ENCODE measurements at regions not wholly inside any gene's neighbourhood (a gene's known extent, or its start where the extent isn't known, plus 50 kb on each side); places are given as distances from the start of the nearest gene placed in this dataset.

DNA sequence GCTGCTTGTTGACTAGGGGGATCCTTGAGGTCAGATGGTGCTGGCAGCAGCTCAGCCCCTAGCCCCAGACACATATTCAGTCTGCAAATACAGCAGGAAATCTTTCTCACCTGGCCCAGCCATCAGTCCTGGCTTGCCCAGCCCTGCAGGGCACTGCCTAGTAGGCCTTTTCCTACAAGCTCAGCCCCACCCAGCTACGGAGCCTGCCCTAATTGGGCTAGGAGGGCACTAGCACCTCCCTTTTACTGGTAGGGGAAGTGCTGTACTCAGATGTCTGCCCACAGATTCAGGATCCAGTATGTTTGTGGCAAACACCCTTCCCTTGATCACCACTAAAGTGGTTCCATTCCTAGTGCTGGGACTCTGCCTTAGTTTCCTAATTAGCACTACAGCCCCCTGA is 257.1 kb upstream of the CADM1 start:
- Histone ChIP-seq H2BK15ac (ENCODE audit: low read length) (no peak overlapping the region), H3K4me3 (ENCODE audit: low read length in 2 of 2) (no peak overlapping the region), H2BK5ac (ENCODE audit: low read length) (peak overlapping the region; percentile 46), H3K9ac (ENCODE audit: low read depth, low read length, poor library complexity) (peak overlapping the region; percentile 18), H2AK5ac (ENCODE audit: low read depth, low read length) (peak overlapping the region; percentile 72), H3K4ac (ENCODE audit: low read length) (no peak overlapping the region), H3K18ac (ENCODE audit: low read length) (peak overlapping the region; percentile 4), H2AFZ (ENCODE audit: low read length) (no peak overlapping the region), H3K4me2 (ENCODE audit: insufficient read depth, low read length, poor library complexity, severe bottlenecking) (no peak overlapping the region), H3K14ac (ENCODE audit: low read length) (no peak overlapping the region), H3K36me3 (replicated peaks in 1 of 2; ENCODE audit: control insufficient read depth in 2 of 2, insufficient read depth in 2 of 2, low read length in 2 of 2) (no peaks in the 10 kb centered on the region), H2BK120ac (ENCODE audit: low read depth, low read length) (no peak overlapping the region), H4K8ac (ENCODE audit: low read depth, low read length) (no peak overlapping the region), H3K4me1 (ENCODE audit: control insufficient read depth in 2 of 2, insufficient read depth in 1 of 2, low read depth in 1 of 2, low read length in 2 of 2) (peaks cover 0 to 19% of the 10 kb centered on the region in 2 donors), H3K27me3 (ENCODE audit: control insufficient read depth in 3 of 3, insufficient read depth in 3 of 3, low read depth in 1 of 3, low read length in 3 of 3) (peaks cover 0 to 52% (median 11%) of the 10 kb centered on the region in 3 experiments), H3K9me3 (replicated peaks in 1 of 2; ENCODE audit: control insufficient read depth in 2 of 2, insufficient read depth in 1 of 2, low read depth in 1 of 2, low read length in 2 of 2) (no peaks in the 10 kb centered on the region), H3K27ac (replicated peaks; ENCODE audit: low read length) (no peak overlapping the region), H2BK12ac (ENCODE audit: low read length) (no peak overlapping the region), H4K91ac (ENCODE audit: low read depth, low read length, poor library complexity) (no peak overlapping the region), H3K79me1 (ENCODE audit: low read depth, low read length) (no peaks in the 10 kb centered on the region), H3K23ac (ENCODE audit: low read depth, low read length, poor library complexity) (no peak overlapping the region)
- WGBS, 2 donors (ENCODE audit: extremely low coverage in 2 of 2, insufficient read length in 2 of 2, insufficient replicate concordance in 1 of 2): no CpG with 5 or more reads among the region's 1 CpG
- peak; percentile 12 for DNase-seq (ENCODE audit: low spot score)

DNA sequence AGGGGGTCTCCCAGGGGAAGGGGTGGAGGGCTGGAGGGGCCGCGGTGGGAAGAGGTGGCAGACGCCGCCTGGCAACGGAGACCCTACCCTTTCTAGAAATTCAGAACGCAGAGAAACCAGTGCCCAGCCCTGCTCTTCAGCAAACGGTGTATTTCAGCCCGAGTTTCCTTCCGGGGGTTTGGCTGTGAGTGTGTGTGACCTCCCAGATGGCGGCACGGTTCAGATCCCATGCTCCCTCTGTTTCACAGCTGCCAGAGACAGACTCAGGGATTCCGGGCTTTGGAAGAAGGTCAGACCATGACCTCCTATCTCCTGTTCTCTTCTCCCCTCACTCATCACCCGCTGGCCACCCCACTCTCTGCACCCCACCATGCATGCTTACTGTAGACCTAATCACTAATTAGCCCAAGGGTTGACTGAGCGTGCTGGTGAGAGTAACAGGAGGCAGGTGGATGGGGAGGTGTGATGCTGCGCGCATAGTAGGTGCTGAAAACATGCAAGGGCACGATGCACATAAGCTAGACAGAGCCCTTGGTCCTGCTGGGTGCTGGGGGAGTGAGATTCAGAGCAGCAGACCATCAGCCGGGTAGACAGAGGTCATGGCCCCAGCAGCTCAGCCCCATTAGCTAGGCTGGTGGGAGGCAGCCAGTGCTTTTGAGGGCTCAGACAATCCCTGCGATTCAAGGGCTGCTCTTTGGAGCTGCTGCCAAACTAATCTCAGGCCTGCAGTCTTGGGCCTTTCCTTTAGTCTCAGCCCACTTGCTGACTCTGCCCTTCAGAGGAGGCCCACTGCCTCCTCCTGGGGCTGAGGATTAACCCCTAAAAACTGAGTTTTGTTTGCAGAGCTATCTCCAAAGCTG is 256.5 kb upstream of the CADM1 start:
- Histone ChIP-seq H4K91ac (ENCODE audit: low read depth, low read length, poor library complexity) (no peak overlapping the region), H3K18ac (ENCODE audit: low read length) (peak overlapping the region; percentile 75), H3K23ac (ENCODE audit: low read depth, low read length, poor library complexity) (no peak overlapping the region), H3K36me3 (replicated peaks in 1 of 2; ENCODE audit: control insufficient read depth in 2 of 2, insufficient read depth in 2 of 2, low read length in 2 of 2) (no peaks in the 10 kb centered on the region), H2BK120ac (ENCODE audit: low read depth, low read length) (no peak overlapping the region), H2BK5ac (ENCODE audit: low read length) (peak overlapping the region; percentile 46), H3K4me3 (ENCODE audit: low read length in 2 of 2) (peak overlapping the region; percentile 30 to 76), H4K8ac (ENCODE audit: low read depth, low read length) (no peak overlapping the region), H2BK12ac (ENCODE audit: low read length) (no peak overlapping the region), H3K9me3 (replicated peaks in 1 of 2; ENCODE audit: control insufficient read depth in 2 of 2, insufficient read depth in 1 of 2, low read depth in 1 of 2, low read length in 2 of 2) (no peaks in the 10 kb centered on the region), H3K14ac (ENCODE audit: low read length) (no peak overlapping the region), H2BK15ac (ENCODE audit: low read length) (peak overlapping the region; percentile 90), H3K79me1 (ENCODE audit: low read depth, low read length) (no peaks in the 10 kb centered on the region), H3K9ac (ENCODE audit: low read depth, low read length, poor library complexity) (peak overlapping the region; percentile 60), H3K4ac (ENCODE audit: low read length) (no peak overlapping the region), H3K27ac (replicated peaks; ENCODE audit: low read length) (no peak overlapping the region), H3K4me2 (ENCODE audit: insufficient read depth, low read length, poor library complexity, severe bottlenecking) (peak overlapping the region; percentile 82), H3K27me3 (ENCODE audit: control insufficient read depth in 3 of 3, insufficient read depth in 3 of 3, low read depth in 1 of 3, low read length in 3 of 3) (peaks cover 0 to 52% (median 11%) of the 10 kb centered on the region in 3 experiments), H2AFZ (ENCODE audit: low read length) (peak overlapping the region; percentile 94), H3K4me1 (ENCODE audit: control insufficient read depth in 2 of 2, insufficient read depth in 1 of 2, low read depth in 1 of 2, low read length in 2 of 2) (peaks cover 0 to 19% of the 10 kb centered on the region in 2 donors), H2AK5ac (ENCODE audit: low read depth, low read length) (no peak overlapping the region)
- no CpG with 5 or more reads among the region's 19 CpGs for WGBS, 2 donors (ENCODE audit: extremely low coverage in 2 of 2, insufficient read length in 2 of 2, insufficient replicate concordance in 1 of 2)
- DNase-seq (ENCODE audit: low spot score): peak; percentile 26

DNA sequence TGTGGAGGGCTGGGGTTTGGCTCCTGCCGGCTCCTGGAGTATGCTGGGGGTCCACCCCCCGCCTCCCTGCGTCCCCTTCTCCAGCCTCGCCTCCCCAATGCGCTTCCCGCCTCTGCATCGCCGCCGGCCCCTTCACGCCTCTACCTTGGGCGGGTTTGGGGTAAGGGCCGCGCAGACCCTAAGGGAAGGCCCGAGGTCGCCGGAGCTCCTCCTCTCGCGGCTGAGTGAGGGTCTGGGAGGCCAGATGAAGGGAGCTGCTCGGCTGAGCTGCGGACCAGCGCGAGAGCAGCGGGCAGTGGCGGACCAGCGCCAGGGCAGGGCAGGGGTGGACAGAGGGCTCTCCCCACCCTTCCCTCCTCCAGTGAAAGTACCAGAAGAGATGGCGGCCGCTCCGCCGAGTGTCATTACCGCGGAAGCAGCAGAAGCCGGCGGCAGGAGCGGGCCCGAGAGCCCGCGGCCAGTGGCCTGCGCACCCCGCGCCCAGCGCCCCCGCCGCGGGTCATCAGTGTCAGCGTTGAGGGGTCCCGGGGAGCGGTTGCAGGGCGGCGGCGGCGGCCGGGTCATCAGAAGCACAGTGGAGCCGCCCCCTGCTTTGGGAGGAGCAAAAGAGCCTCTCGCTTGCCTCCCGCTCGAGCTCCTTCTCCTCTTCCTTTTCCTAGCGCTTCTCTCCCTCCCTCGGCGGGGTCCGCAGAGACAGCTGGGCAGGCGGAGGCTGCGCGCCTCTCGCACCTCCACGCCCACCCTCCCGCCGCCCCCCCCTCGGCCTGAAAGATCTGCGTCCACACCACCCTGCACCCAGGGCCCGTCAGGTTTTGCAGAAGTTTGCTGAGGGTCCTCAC is 255.6 kb upstream of the CADM1 start:
- no CpG with 5 or more reads among the region's 70 CpGs for WGBS, 2 donors (ENCODE audit: extremely low coverage in 2 of 2, insufficient read length in 2 of 2, insufficient replicate concordance in 1 of 2)
- H3K4ac ChIP-seq (ENCODE audit: low read length): no peak overlapping the region
- H3K4me3 ChIP-seq (ENCODE audit: low read length in 2 of 2): peak overlapping the region; percentile 30 to 76
- H2AFZ ChIP-seq (ENCODE audit: low read length): peak overlapping the region; percentile 94
- H3K9ac ChIP-seq (ENCODE audit: low read depth, low read length, poor library complexity): peak overlapping the region; percentile 60
- H2BK5ac ChIP-seq (ENCODE audit: low read length): no peak overlapping the region
- peak overlapping the region; percentile 78 for H2BK120ac ChIP-seq (ENCODE audit: low read depth, low read length)
- H3K4me2 ChIP-seq (ENCODE audit: insufficient read depth, low read length, poor library complexity, severe bottlenecking): peak overlapping the region; percentile 82
- peak; percentile 33 for DNase-seq (ENCODE audit: low spot score)
- H2BK12ac ChIP-seq (ENCODE audit: low read length): peak overlapping the region; percentile 85
- H3K27me3 ChIP-seq (ENCODE audit: control insufficient read depth in 3 of 3, insufficient read depth in 3 of 3, low read depth in 1 of 3, low read length in 3 of 3): peaks cover 0 to 47% (median 11%) of the 10 kb centered on the region in 3 experiments
- H3K36me3 ChIP-seq (replicated peaks in 1 of 2; ENCODE audit: control insufficient read depth in 2 of 2, insufficient read depth in 2 of 2, low read length in 2 of 2): no peaks in the 10 kb centered on the region
- no peak overlapping the region for H4K91ac ChIP-seq (ENCODE audit: low read depth, low read length, poor library complexity)
- H3K23ac ChIP-seq (ENCODE audit: low read depth, low read length, poor library complexity): peak overlapping the region; percentile 22
- H3K9me3 ChIP-seq (replicated peaks in 1 of 2; ENCODE audit: control insufficient read depth in 2 of 2, insufficient read depth in 1 of 2, low read depth in 1 of 2, low read length in 2 of 2): no peaks in the 10 kb centered on the region
- H3K4me1 ChIP-seq (ENCODE audit: control insufficient read depth in 2 of 2, insufficient read depth in 1 of 2, low read depth in 1 of 2, low read length in 2 of 2): peaks cover 0 to 19% of the 10 kb centered on the region in 2 donors
- no peak overlapping the region for H3K27ac ChIP-seq (replicated peaks; ENCODE audit: low read length)
- H3K14ac ChIP-seq (ENCODE audit: low read length): peak overlapping the region; percentile 50
- no peak overlapping the region for H4K8ac ChIP-seq (ENCODE audit: low read depth, low read length)
- H2AK5ac ChIP-seq (ENCODE audit: low read depth, low read length): peak overlapping the region; percentile 32
- peak overlapping the region; percentile 96 for H3K18ac ChIP-seq (ENCODE audit: low read length)
- no peaks in the 10 kb centered on the region for H3K79me1 ChIP-seq (ENCODE audit: low read depth, low read length)
- peak overlapping the region; percentile 90 for H2BK15ac ChIP-seq (ENCODE audit: low read length)

DNA sequence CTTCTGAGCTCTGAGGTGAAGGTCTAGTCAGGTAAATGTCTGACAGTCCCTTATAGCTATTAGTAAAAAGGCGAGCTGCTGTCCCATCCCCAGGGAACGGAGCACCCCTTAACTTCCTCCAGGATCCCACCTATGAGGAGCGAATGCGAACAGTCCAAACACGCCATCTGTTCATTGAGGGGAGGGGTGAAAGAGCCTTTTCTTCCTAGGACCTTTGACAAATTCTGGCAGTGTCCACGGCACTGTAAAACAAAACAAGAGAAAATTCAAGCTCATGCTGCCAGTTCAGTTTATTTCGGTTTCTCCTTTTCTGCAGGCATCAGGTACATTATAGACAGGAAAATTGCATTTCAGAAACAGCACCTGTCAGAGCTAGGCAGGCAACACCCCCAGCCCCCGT is 253.8 kb upstream of the CADM1 start:
- Histone ChIP-seq H3K79me1 (ENCODE audit: low read depth, low read length) (no peaks in the 10 kb centered on the region), H3K4me3 (ENCODE audit: low read length in 2 of 2) (no peak overlapping the region), H3K27me3 (ENCODE audit: control insufficient read depth in 3 of 3, insufficient read depth in 3 of 3, low read depth in 1 of 3, low read length in 3 of 3) (peaks cover 0 to 55% (median 11%) of the 10 kb centered on the region in 3 experiments), H2BK120ac (ENCODE audit: low read depth, low read length) (no peak overlapping the region), H3K4me2 (ENCODE audit: insufficient read depth, low read length, poor library complexity, severe bottlenecking) (no peak overlapping the region), H2BK12ac (ENCODE audit: low read length) (no peak overlapping the region), H3K36me3 (replicated peaks in 1 of 2; ENCODE audit: control insufficient read depth in 2 of 2, insufficient read depth in 2 of 2, low read length in 2 of 2) (no peaks in the 10 kb centered on the region), H3K14ac (ENCODE audit: low read length) (no peak overlapping the region), H3K18ac (ENCODE audit: low read length) (no peak overlapping the region), H3K9ac (ENCODE audit: low read depth, low read length, poor library complexity) (no peak overlapping the region), H2BK5ac (ENCODE audit: low read length) (no peak overlapping the region), H3K4me1 (ENCODE audit: control insufficient read depth in 2 of 2, insufficient read depth in 1 of 2, low read depth in 1 of 2, low read length in 2 of 2) (peaks cover 0 to 17% of the 10 kb centered on the region in 2 donors), H2AK5ac (ENCODE audit: low read depth, low read length) (no peak overlapping the region), H3K23ac (ENCODE audit: low read depth, low read length, poor library complexity) (no peak overlapping the region), H4K91ac (ENCODE audit: low read depth, low read length, poor library complexity) (no peak overlapping the region), H3K27ac (replicated peaks; ENCODE audit: low read length) (no peak overlapping the region), H2BK15ac (ENCODE audit: low read length) (no peak overlapping the region), H3K9me3 (replicated peaks in 1 of 2; ENCODE audit: control insufficient read depth in 2 of 2, insufficient read depth in 1 of 2, low read depth in 1 of 2, low read length in 2 of 2) (no peaks in the 10 kb centered on the region), H3K4ac (ENCODE audit: low read length) (no peak overlapping the region), H4K8ac (ENCODE audit: low read depth, low read length) (no peak overlapping the region), H2AFZ (ENCODE audit: low read length) (no peak overlapping the region)
- DNase-seq (ENCODE audit: low spot score): no peak
- WGBS, 2 donors (ENCODE audit: extremely low coverage in 2 of 2, insufficient read length in 2 of 2, insufficient replicate concordance in 1 of 2): no CpG with 5 or more reads among the region's 8 CpGs

All from neuronal stem cell (in vitro differentiated cells).